ENCODE measurements at regions not wholly inside any gene's neighbourhood (a gene's known extent, or its start where the extent isn't known, plus 50 kb on each side); places are given as distances from the start of the nearest gene placed in this dataset.

DNA sequence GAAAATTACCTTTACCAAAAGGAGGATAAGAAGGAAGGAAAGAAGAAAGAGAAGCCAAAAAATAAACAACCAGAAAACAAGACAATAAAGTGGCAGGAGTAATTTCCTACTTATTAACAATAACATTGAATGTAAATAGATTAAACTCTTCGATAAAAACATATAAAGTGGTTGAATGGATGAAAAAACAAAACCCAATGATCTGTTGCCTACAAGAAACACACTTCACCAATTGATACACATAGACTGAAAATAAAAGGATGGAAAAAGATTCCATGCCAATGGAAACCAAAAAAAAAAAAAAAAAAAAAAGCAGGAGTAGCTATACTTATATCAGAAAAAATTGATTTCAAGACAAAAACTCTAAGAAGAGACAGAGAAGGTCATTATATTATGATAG is 518.9 kb downstream of the BCKDHB start:
- no peak for TF ChIP-seq CTCF (IDR thresholded peaks at IDR 0.05; ENCODE audit: low read depth, low read length, missing control alignments)
- no peak for DNase-seq (ENCODE audit: low read depth)
- no peak overlapping the region for H3K4me3 ChIP-seq (ENCODE audit: low read depth, low read length)

DNA sequence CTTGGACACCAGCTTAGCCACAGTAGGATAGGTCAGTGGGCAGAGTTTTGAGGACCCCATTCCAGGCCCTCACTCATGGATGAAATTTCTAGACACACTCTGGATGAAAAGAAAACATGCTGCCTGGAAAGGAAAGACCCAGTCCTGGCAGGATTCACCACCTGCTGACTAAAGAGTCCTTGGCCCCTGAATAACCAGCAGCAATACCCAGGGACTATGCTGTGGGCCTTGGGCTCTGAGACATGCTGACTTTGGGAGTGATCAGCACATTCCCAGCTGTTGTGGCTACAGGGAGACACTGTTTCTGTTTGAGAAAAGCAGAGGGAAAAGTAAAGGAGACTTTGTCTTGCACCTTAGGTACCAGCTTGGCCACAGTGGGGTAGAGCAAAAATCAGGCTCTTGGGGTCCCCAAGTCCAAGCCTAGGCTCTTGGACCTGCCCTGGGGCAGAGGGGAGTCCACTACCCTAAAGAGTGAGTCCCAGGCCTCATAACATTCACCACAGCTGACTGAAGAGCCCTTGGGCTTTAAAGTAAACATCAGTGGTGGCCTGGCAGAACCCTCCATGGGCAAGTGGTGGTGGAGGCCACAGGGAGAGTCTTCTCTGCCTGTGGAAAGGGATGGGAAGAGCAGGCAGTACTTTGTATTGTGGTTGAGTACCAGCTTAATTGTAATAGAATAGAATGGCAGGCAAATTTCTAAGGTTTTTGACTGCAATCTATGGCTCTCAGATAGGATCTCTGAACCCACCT is 516.8 kb downstream of the BCKDHB start:
- TF ChIP-seq CTCF (IDR thresholded peaks at IDR 0.05; ENCODE audit: low read depth, low read length, missing control alignments) = no peak
- H3K4me3 ChIP-seq (ENCODE audit: low read depth, low read length) = no peak overlapping the region
- DNase-seq (ENCODE audit: low read depth) = no peak

DNA sequence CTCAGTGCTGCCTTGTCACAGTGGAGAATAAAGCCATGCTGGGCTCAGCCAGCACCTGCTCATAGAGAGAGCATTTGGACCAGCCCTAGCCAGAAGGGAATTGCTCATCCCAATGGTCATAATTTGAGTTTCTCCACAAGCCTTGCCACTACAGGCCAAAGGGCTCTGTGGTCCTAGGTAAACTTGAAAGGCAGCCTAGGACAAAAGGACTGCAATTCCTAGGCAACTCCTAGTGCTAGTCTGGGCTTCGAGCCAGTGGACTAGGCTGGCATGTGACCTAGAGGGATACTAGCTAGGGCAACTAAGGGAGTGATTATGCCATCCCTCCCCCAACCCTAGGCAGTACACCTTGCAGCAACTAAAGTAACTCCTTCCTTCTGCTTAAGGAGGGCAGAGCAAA is 516.2 kb downstream of the BCKDHB start:
- no peak overlapping the region for H3K4me3 ChIP-seq (ENCODE audit: low read depth, low read length)
- no peak for TF ChIP-seq CTCF (IDR thresholded peaks at IDR 0.05; ENCODE audit: low read depth, low read length, missing control alignments)
- DNase-seq (ENCODE audit: low read depth) = no peak

GRCh38 chr6:80618953-80619352 is 512.5 kb downstream of the BCKDHB start:
- H3K4me3 ChIP-seq (ENCODE audit: low read depth, low read length) = no peak overlapping the region
- no peak for DNase-seq (ENCODE audit: low read depth)
- no peak for TF ChIP-seq CTCF (IDR thresholded peaks at IDR 0.05; ENCODE audit: low read depth, low read length, missing control alignments)

DNA sequence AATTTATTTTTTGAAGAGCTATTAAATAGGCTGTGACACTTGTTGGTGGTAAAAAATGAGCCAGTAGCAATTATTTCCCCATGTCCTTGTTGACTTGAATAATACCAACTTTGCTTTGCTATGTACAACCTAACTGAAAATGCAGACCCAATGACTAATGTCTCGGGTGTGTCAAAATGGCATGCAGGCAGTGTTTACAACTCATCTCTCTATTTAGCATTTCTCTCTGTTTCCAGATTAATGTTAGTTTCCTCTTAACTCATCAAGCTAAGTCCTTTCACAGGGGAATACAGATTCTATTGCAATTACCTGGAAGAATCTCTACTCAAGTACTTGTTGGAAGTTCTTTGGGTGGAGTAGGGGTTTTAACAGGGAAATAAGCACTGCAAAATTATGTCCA is 504.4 kb downstream of the BCKDHB start:
- no peak for DNase-seq (ENCODE audit: low read depth)
- H3K4me3 ChIP-seq (ENCODE audit: low read depth, low read length) = no peak overlapping the region
- no peak for TF ChIP-seq CTCF (IDR thresholded peaks at IDR 0.05; ENCODE audit: low read depth, low read length, missing control alignments)

- TF ChIP-seq CTCF (IDR thresholded peaks at IDR 0.05; ENCODE audit: low read depth, low read length, missing control alignments) = no peak
- H3K4me3 ChIP-seq (ENCODE audit: low read depth, low read length) = no peak overlapping the region
- no peak for DNase-seq (ENCODE audit: low read depth)
These were observed 502.4 kb downstream of the BCKDHB start for GRCh38 chr6:80608881-80609280.

DNA sequence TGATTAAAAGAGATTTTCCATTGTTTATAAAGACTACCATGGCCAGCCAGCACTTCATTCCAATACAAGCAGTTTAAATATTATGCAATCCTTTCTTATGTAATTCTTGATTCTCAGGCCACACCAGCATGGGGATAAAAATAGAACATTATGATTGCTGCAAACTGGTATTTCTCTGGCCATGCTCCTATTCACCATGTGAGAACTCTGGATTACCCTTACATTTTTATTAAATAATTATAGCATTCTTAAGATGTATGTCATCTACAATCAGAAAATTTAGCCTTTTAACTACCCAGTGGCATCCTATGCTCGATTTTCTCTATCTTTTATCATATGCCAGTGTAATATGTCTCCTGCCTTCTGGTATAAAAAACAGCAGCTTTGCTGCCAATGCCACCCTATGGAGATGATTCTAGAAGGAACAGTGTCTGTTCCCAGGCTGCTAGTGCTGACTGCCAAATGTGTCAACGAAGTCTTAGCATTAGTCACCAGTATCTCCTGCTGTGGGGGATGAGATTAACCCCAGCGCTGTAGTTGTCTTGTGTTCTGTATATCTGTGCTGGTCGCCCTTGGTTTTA is 501.4 kb downstream of the BCKDHB start:
- no peak for TF ChIP-seq CTCF (IDR thresholded peaks at IDR 0.05; ENCODE audit: low read depth, low read length, missing control alignments)
- DNase-seq (ENCODE audit: low read depth) = no peak

More for the DNA sequence above, 501.4 kb downstream of the BCKDHB start:
- no peak overlapping the region for H3K4me3 ChIP-seq (ENCODE audit: low read depth, low read length)

Measured in GM12864 (cell line).